HG03521 (cell line): ENCODE measurements at regions not wholly inside any gene's neighbourhood (a gene's known extent, or its start where the extent isn't known, plus 50 kb on each side); places are given as distances from the start of the nearest gene placed in this dataset.

ENCODE experiments used
- ATAC-seq: cut with Tn5 transposase; IDR thresholded peaks from one replicate; pipeline ENCODE4 v1.9.1; 2021; ENCODE audit warnings: mild to moderate bottlenecking, moderate library complexity; ENCODE audit not compliant: unreplicated experiment

DNA sequence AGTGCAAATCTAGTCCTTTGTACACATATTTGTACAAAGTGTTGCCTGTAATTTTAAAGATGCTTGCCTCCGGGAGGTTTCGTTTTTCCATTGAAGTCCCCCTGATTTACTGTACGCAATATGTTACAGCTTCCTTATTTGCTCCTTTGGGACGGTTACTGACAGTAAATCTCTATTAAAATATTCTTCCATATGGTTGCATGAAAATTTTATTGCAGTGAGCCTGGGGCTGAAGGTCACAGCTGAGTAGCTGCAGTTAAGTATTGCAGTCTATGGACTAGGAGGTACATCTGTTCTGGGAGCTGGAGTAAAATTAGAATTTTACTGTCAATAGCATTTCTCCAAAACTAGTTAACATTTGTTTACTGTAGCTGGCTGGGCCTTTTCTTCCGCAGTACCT is 119.2 kb downstream of the ETAA1 start:
- no peak for ATAC-seq

DNA sequence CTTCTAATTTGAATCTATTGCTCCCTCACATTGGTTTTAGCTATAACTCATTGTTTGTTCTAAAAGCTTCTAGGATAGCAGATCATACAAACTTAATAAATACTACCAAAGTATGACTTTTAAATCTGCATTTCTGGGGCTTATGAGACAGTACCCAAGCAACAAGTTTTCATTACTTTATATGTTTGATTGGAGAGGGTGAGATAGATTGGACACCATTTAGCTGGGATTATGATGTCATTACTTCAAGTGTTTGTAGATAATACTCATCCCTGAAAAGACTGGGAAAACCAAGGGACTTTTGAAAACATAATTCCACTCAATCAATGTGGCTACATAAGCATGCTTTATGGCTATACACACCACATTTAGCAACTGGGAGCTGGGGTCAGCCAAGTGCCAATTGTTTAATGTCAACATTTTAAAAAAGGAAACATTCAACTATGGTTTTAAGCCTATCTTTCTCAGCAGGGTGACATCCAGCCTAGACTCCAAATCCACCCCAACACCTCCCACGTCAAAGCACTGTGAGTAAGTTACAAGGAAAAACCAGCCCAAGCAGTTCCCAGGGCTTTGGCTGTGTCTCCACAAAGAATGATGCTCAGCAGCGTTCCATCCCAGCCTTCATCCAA is 119.9 kb downstream of the ETAA1 start:
- ATAC-seq = no peak

DNA sequence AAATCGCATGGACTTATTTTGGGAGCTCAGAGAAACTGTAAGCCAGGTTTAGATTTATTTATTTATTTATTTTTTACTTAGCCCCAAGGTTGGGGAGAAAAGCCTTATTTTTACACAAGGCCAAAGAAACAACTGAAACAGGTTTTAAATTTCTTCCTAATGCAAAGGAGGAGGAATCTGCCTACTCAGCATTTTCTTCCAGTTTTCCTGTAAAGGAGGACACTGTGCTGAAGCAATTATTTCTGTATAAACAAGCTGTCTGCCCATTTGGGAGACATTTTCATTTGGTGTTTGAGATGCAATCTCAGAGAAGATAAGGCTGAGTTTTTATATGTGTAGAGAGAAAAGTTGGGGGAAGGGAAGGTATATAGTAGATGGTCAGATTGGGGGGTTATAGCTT is 125.0 kb downstream of the ETAA1 start:
- no peak for ATAC-seq

DNA sequence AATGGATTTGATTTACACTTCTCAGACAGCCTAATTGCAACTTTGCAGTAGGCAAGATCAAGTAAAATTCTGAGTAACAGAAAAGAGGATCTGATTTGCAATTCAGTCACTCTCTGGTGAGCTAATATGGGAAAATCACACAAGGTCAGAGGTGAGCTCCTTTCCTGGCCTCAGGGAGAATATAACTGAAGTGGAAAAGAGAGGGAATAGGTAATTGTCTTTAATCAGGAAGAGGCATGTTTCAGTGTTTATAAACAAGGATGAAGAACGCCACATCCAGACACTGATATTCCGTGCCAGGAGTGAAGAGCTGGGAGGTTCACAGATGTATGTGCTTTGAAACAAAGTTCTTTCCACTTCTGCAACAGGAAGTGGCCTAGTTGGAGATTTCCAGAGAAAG is 127.1 kb downstream of the ETAA1 start:
- no peak for ATAC-seq

DNA sequence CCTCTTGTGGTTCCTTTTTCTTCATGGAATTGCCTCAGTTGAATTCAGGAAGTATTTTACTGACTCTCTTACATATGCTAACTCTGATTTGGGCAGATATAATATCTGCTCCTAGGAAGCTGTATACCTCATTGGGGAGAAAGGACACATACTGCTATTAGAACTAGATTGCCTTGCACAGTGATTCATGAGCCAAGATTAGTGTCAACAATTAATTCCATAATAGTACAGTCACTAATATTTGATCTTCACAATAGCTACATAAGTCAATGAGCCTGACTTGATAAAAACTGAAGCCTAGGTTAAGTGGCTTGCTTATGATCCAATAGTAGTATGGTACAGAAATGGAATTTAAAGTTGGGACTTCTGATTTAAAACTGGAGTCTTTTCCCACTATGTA is 127.6 kb downstream of the ETAA1 start:
- ATAC-seq = no peak

DNA sequence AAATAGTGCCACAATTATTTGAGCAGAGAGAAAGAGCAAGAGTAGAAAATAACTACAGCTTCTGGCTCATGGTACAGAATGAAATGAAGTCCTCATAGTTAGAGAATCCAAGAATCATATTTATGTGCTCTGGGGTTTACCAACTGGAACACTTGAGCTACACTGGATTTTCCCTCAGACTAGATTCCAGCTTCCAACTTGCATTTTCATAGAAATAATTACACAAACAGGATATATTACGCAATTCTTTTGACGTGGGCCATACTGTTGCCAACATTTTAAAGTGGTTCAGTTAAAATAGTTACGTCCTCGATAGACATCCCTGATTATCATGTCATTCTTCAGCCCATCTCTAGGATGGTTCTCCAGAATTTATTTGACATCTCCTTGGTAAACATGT is 129.2 kb downstream of the ETAA1 start:
- ATAC-seq = no peak

DNA sequence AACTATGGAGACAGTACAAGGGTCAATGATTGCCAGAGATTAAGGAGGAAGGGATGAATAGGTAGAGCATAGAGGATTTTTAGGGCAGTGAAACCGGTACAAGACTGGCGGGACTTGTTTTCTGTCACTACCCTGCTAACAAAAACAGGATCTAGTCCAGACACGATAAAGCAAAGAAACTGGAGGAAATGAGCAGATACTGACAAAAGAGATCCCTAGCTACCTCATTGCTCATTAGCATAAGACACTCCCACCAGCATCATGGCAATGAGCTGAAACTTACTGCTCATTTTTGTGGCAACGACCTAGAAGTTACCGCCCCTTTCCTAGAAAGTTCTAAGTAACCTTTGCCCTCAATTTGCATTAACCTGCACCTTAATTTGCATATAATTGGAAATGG is 131.2 kb downstream of the ETAA1 start:
- no peak for ATAC-seq

DNA sequence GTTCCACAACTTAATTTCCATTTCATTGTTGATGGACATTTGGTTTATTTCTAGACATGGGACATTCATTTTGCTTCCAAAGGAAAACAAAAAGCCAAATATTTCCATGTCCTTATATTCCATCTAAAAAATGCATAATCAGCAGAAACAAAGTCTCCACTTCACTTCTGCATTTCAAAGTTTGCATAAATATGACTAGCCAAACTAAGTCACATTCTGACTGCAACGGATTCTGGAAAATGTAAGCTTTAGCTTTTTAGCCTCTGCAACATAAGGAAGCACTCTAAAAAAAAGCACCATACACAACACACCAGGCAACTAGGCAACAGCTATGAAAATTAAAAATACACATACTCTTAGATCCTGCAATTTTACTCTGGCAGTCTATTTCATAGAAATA is 135.3 kb downstream of the ETAA1 start:
- no peak for ATAC-seq

DNA sequence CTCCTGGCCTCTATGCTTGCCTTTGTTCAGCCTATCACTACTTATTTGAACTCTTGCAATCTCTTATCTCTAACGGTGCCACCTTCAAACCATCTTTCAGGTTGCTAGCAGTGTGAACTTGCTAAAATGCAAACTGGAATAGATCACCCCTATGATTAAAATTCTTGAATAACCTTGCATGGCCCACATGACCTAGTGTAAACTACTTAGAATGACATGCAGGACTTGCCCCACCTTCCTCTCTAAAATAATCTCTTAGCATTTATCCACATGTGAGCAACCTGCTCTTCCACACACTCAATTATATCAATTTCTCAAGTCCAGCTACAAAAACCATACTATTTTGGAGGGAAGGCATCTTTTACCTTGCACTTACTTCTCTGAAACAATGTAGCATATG is 137.6 kb downstream of the ETAA1 start:
- ATAC-seq = no peak

DNA sequence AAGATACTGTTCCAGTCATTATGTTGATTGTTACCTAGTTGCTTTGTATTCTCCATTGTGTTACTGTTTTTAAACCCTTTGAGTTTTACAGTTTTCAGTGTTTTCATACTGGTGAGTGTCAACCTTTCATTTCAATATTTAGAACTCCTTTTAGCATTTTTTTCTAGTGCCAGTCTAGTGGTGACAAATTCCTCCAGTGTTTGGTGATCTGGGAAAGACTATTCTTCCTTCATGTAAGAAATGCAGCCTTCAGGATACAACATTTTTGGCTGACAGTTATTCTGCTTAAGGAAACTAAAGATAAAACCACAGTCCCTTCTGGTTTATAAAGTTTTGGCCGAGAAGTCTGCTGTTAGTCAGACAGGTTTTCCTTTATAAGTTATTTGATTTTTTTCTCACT is 143.8 kb downstream of the ETAA1 start:
- ATAC-seq = no peak

DNA sequence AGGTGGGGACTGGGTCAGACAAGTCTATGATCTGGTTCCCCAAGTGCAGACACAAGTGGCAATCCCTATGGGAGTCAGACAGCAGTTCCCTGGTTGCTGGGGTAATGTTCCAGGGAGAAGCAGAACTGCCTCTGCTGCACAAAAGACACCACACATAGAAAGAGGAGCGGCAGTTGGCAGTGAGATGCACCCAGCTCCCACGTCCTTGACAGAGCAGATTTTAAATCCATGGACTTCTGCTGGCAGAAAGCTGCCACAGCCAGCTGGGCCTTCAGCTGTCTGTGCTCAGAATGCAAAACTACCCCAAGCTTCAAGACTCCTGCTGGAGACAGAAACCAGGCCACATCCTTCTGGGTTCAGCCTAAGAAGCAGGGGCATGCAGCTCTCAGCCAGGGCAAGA is 147.2 kb downstream of the ETAA1 start:
- ATAC-seq = no peak

DNA sequence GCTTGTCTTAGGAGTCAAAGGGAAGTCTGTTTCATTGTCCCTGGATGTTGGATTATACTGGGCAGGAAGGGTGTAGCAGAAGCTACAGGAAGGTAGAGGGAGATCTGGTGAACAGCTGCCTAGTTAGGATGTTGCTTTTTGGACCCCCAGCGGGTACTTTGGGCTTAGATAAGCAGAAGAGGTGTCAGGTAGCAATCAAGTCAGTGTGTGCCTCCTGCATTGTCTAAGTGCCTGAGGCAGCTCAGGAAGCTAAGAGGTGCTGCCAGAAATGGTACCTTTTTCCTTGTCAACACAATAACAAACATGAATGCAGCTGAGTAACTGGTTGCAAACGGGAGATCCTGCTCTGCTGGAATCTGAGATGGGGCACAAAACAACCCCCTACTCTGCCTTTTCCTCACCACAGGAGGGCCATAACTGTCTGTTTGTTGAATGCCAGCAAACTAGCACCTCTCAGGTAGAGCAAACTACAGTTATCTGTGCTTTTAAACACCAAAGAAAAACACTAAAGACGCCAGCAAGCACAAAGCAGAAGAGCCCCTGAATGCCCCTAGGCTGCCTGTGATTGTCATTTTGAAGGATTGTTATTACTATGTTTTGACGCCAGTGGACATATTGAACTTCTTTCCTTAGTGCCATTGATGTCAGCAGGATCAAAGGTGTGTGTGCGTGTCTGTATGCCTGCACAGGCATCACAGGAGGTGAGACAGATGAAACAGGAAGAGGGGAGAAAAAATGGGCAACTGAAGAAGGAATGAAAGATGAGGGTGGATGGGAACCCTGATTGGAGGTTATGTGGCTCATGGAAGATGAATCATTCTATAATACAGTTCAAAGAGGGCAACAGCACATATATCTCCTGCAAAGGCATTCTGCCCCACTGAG is 151.4 kb downstream of the ETAA1 start:
- ATAC-seq = no peak

DNA sequence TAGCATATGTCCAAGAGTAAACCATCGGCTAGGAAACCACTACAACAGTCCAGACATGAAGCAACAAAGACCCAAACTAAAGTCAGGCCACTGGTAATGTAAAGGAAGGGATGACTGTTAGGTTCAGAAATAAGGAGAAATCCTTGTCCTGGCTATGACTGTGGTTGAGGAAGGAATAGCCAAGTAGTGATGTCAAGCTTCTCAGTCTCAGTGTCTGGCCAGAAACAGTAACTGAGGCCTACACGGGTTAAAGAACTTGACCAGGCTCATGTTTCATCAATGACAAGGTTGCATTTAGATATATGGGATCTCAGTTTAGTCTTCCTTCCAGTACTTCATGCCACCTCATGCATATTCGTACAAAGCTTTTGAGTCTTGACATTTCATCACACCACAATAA is 162.0 kb downstream of the ETAA1 start:
- no peak for ATAC-seq

DNA sequence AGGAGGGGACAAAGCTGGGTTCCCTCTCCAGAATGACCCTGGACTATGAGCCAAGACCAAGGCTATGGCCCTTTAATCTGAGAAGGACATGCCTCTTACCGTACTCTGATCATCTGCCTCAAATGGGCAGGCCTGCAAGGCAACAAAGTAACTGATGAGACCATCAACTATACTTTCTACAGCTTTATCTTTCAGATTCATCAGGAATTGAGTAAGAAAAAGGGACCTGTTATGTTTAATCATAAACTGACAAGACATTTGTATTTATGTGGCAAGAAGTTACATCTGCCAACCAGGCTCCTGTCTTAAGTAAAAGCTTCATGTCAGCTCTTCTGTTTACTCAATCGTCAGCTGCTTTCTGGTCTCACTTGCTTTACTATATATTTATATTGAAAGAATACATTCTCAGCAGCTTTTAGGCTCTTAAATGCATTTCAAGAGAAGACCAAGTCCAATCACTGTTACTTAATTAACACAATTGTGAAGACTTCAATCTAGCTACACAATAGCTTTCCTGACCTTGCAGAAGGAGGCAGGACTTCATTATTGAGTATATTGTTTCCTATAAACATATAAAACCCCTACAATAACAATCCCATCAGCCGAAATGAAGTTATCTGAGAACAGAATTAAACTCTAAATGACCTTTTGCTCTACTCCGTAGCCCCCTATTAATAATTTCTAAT is 163.8 kb downstream of the ETAA1 start:
- no peak for ATAC-seq

DNA sequence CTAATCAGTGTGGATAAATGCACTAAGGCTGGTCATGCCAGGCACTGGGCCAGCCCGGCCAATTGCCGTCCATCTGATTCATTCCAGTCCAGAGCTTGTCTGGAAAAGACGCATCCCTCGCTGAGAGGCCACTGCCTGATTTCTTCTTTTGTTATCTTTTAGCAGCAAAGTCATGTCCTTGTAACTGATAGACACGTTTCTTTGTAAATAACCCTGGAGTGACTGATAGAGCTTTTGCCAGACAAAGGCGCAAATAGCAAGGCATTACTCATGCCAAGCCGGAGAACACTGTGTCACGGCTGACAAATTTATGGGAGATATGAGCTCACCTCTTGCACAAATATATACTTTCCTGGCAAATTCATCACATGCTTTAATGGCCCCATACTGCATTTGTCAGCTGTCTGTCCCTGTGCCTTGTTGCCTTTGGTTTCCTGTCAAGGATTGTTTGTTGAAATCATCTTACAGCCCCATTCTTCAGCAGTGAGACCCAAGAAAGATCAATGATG is 164.4 kb downstream of the ETAA1 start:
- ATAC-seq = no peak

DNA sequence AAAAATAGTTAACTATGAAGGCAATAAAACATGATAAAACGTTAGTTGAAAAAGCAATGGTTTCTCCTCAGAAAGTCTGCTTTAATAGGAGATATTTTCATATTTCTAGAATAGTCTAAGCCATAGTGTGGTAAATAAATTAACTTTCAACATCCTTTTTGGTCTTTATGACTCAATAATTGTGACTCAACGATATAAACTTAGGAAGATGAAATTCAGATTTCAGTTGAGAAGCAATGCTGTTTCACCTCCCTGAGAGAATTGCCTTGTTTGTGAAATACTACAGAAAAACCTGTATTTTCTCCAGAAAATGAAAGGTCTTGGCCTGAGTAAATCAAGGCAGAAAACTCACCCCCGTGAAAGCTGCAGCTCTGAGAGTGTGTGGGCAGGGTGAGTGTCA is 166.9 kb downstream of the ETAA1 start:
- no peak for ATAC-seq

DNA sequence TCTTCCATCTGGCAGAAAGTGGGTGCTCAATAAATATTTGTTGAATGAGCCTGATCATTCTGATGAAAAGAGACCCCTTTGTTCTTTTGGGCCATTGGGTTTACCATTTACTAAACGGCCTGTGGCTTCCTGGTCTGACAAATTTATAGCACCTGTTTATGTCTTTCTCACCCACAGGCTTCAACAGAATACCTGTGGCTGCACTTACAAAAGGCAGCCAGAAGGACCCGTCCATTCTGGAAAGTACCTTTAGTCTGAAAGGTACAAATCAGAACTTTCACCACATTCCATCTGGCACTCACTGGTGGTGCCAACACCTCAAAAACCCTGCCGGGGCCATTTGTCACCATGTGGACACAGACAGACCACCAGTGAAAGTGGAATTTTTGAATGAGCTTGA is 167.5 kb downstream of the ETAA1 start:
- ATAC-seq = no peak

DNA sequence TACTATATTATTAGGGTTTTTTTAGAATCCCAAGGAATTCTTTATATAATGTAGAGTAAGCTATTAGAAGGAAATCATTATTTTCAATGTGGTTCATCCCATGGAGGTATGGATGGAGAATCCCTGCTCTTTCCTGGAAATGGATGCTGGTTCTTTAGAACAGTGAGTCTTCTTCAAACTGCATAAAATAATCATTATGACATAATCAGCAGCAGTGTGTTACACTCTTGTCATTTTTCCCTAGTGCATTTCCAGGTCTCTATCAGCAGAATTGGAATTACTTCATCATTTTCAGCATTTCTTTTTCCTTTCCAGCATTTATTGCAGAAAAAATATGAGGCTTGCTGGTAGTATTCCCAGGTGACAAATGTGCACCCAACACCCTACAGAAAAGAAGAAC is 168.1 kb downstream of the ETAA1 start:
- no peak for ATAC-seq

DNA sequence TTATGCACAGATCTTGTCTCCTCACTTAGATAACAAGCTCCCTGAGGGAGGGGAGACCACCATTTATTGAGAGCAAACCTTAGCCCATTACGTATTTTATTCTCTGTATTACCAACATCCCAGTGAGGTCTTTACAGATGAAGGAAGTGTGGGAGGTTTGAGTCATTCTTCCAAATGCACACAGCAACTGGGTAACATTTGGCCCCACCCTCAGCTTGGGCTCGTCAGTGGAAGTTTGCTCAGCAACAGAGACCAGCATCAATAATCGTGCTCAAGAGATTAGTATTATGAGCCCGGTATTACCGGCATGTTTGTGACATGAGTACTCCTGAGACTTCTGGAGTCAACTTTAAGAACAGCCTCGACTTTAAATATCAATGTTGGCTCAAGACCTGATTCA is 168.6 kb downstream of the ETAA1 start:
- no peak for ATAC-seq

DNA sequence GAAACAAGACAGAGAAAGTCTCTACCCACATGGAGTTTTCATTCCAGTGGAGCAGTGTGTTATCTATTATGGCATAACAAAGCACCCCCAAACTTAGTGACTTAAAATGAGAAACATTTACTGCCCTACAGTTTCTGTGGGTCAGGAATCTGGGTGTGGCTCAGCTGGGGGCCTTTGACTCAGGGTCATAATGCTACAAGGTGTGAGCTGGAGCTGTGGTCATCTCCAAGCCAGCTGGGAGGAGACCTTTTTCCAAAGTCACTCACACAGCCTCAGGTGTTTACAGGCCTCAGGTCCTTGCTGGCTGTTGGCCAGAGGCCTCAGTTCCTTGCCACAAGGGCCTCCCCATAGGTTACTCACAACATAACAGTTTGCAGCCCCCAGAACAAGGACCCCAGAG is 169.2 kb downstream of the ETAA1 start:
- no peak for ATAC-seq

DNA sequence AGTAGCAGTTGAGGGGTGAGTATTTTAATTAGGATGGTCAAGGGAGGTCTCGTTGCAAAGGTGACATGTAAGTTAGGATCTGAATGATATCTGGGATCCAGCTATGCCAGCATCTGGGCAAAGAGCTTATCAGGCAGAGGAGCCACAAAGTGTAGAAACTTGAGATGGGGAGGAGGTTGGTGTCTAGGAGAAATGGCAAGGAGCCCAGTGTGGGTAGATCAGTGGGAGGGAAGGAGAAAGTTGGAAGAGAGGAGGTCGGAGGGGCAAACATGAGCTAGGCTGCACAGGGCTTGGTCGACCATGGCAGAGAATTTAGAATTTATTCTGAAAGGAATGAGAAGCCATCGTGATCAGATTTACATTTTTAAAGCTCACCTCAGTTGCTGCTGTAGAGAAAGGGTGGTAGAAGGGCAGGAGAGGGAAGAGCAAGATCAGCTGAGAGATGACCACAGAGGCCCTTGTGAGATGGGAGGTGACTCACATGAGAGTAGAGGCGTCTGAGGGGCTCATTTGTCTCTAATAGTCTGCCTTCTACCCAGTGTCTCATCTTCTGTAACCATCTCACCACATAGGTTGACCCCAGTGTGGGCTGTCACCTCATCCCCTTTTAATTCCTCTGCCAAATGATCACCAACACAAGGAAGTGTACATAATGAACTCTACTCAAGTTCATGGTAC is 170.0 kb downstream of the ETAA1 start:
- ATAC-seq = no peak
